ENCODE measurements at regions not wholly inside any gene's neighbourhood (a gene's known extent, or its start where the extent isn't known, plus 50 kb on each side); places are given as distances from the start of the nearest gene placed in this dataset.

- H3K27me3 Mint-ChIP-seq (ENCODE audit: insufficient read depth, unreplicated experiment) = peaks cover 3% of the 10 kb centered on the region
- H3K9me3 ChIP-seq = no peaks in the 10 kb centered on the region
- no peaks in the 10 kb centered on the region for H3K36me3 ChIP-seq (ENCODE audit: control insufficient read depth, insufficient read depth, low read length)
- no peak overlapping the region for H3K27ac Mint-ChIP-seq (ENCODE audit: unreplicated experiment)
- H3K4me3 Mint-ChIP-seq (ENCODE audit: unreplicated experiment) = no peak overlapping the region
- no peak for TF ChIP-seq CTCF (IDR thresholded peaks at IDR 0.05; ENCODE audit: insufficient read depth in 1 of 2, low read depth in 1 of 2, low read length in 1 of 2, severe bottlenecking in 1 of 2, unreplicated experiment in 1 of 2)
- H3K4me1 Mint-ChIP-seq (ENCODE audit: low read depth, unreplicated experiment) = no peaks in the 10 kb centered on the region
- no peaks in the 10 kb centered on the region for H3K27me3 ChIP-seq (replicated peaks; ENCODE audit: control insufficient read depth, insufficient read depth, low read length)
- no peak overlapping the region for H3K4me3 ChIP-seq (ENCODE audit: low read depth, low read length)
- BruUV-seq (replicated peaks) = no TSS peak
- H3K4me1 ChIP-seq = no peaks in the 10 kb centered on the region
- DNase-seq = no peak
- intact Hi-C loops (cut with micrococcal nuclease; ENCODE audit: unreplicated experiment) = no loop called here
- no peaks in the 10 kb centered on the region for H3K36me3 Mint-ChIP-seq (ENCODE audit: insufficient read depth, unreplicated experiment)
- POLR2A ChIA-PET = no interaction called here
- CTCF ChIA-PET = no interaction called here
- no peaks in the 10 kb centered on the region for H3K9me3 Mint-ChIP-seq (ENCODE audit: unreplicated experiment)
Observed at GRCh38 chr16:26525856-26526255, 540.9 kb upstream of the C16orf82 start.

GRCh38 chr16:26526633-26527032, 540.1 kb upstream of the C16orf82 start:
- DNase-seq = no peak
- peaks cover 3% of the 10 kb centered on the region for H3K27me3 Mint-ChIP-seq (ENCODE audit: insufficient read depth, unreplicated experiment)
- BruUV-seq (replicated peaks) = no TSS peak

GRCh38 chr16:26530584-26531289, 536.0 kb upstream of the C16orf82 start:
- no peaks in the 10 kb centered on the region for H3K36me3 Mint-ChIP-seq (ENCODE audit: insufficient read depth, unreplicated experiment)
- intact Hi-C loops (cut with micrococcal nuclease; ENCODE audit: unreplicated experiment) = no loop called here
- ChIA-PET CTCF (no interaction called here), POLR2A (no interaction called here)
- no peak overlapping the region for H3K4me3 Mint-ChIP-seq (ENCODE audit: unreplicated experiment)
- no peaks in the 10 kb centered on the region for H3K27me3 ChIP-seq (replicated peaks; ENCODE audit: control insufficient read depth, insufficient read depth, low read length)
- no peak overlapping the region for H3K4me3 ChIP-seq (ENCODE audit: low read depth, low read length)
- no peak for DNase-seq
- no peak overlapping the region for H3K27ac Mint-ChIP-seq (ENCODE audit: unreplicated experiment)
- no TSS peak for BruUV-seq (replicated peaks)
- H3K4me1 ChIP-seq = no peaks in the 10 kb centered on the region
- no peak for TF ChIP-seq CTCF (IDR thresholded peaks at IDR 0.05; ENCODE audit: insufficient read depth in 1 of 2, low read depth in 1 of 2, low read length in 1 of 2, severe bottlenecking in 1 of 2, unreplicated experiment in 1 of 2)
- peaks cover 3% of the 10 kb centered on the region for H3K27me3 Mint-ChIP-seq (ENCODE audit: insufficient read depth, unreplicated experiment)
- no peaks in the 10 kb centered on the region for H3K9me3 Mint-ChIP-seq (ENCODE audit: unreplicated experiment)
- H3K9me3 ChIP-seq = no peaks in the 10 kb centered on the region
- H3K4me1 Mint-ChIP-seq (ENCODE audit: low read depth, unreplicated experiment) = no peaks in the 10 kb centered on the region
- no peaks in the 10 kb centered on the region for H3K36me3 ChIP-seq (ENCODE audit: control insufficient read depth, insufficient read depth, low read length)

More at GRCh38 chr16:26526633-26527032, 540.1 kb upstream of the C16orf82 start:
- no peaks in the 10 kb centered on the region for H3K9me3 Mint-ChIP-seq (ENCODE audit: unreplicated experiment)
- Histone ChIP-seq H3K4me1 (no peaks in the 10 kb centered on the region), H3K27me3 (replicated peaks; ENCODE audit: control insufficient read depth, insufficient read depth, low read length) (no peaks in the 10 kb centered on the region), H3K36me3 (ENCODE audit: control insufficient read depth, insufficient read depth, low read length) (no peaks in the 10 kb centered on the region), H3K9me3 (no peaks in the 10 kb centered on the region), H3K4me3 (ENCODE audit: low read depth, low read length) (no peak overlapping the region)
- TF ChIP-seq CTCF (IDR thresholded peaks at IDR 0.05; ENCODE audit: insufficient read depth in 1 of 2, low read depth in 1 of 2, low read length in 1 of 2, severe bottlenecking in 1 of 2, unreplicated experiment in 1 of 2) = no peak
- ChIA-PET POLR2A (no interaction called here), CTCF (no interaction called here)
- H3K36me3 Mint-ChIP-seq (ENCODE audit: insufficient read depth, unreplicated experiment) = no peaks in the 10 kb centered on the region
- no peak overlapping the region for H3K4me3 Mint-ChIP-seq (ENCODE audit: unreplicated experiment)
- no peak overlapping the region for H3K27ac Mint-ChIP-seq (ENCODE audit: unreplicated experiment)
- H3K4me1 Mint-ChIP-seq (ENCODE audit: low read depth, unreplicated experiment) = no peaks in the 10 kb centered on the region
- intact Hi-C loops (cut with micrococcal nuclease; ENCODE audit: unreplicated experiment) = no loop called here
